ENCODE measurements at regions not wholly inside any gene's neighbourhood (a gene's known extent, or its start where the extent isn't known, plus 50 kb on each side); places are given as distances from the start of the nearest gene placed in this dataset.

DNA sequence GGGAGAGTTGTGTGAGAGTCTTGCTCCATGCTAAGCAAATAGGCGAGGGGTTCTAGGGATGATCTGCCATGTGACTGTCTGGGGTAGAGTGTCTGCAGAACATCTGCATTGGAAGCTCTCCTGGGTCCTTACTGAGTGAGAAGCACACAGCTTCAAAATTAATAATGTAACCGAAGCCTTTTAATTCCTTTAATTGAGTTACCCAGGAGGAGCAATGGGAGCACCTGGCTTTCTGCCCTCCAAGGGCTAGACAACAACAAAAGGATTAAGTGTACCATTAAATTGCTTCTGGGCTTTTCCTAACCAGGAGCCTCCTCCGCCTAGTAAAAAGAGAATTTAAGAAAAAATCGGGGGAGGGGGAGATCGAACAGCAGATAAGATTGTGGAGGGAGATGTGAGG is 102.0 kb upstream of the TBX20 start:
- ATAC-seq, result no peak
- TF ChIP-seq ZC3H10 (CRISPR knock-in tag; IDR thresholded peaks at IDR 0.05) (no peak), CSDC2 (CRISPR knock-in tag; IDR thresholded peaks at IDR 0.05) (no peak), OSR1 (CRISPR knock-in tag; IDR thresholded peaks at IDR 0.05) (no peak), ZNF8 (CRISPR knock-in tag; IDR thresholded peaks at IDR 0.05) (no peak), GLIS3 (CRISPR knock-in tag; IDR thresholded peaks at IDR 0.05) (no peak), SNAI2 (CRISPR knock-in tag; IDR thresholded peaks at IDR 0.05) (no peak), BACH2 (CRISPR knock-in tag; IDR thresholded peaks at IDR 0.05; ENCODE audit: borderline replicate concordance) (no peak), ESRRG (CRISPR knock-in tag; IDR thresholded peaks at IDR 0.05) (no peak), RARB (CRISPR knock-in tag; IDR thresholded peaks at IDR 0.05) (no peak), PATZ1 (CRISPR knock-in tag; IDR thresholded peaks at IDR 0.05; ENCODE audit: borderline replicate concordance) (no peak), ZFP30 (CRISPR knock-in tag; IDR thresholded peaks at IDR 0.05) (no peak), ISL1 (CRISPR knock-in tag; IDR thresholded peaks at IDR 0.05) (no peak), TOX (CRISPR knock-in tag; IDR thresholded peaks at IDR 0.05; ENCODE audit: borderline replicate concordance) (no peak), PPARA (CRISPR knock-in tag; IDR thresholded peaks at IDR 0.05; ENCODE audit: borderline replicate concordance) (no peak), ZNF565 (CRISPR knock-in tag; conservative IDR thresholded peaks at IDR 0.05; ENCODE audit: low read depth) (no peak)
- TF ChIP-seq, protein P1, sequence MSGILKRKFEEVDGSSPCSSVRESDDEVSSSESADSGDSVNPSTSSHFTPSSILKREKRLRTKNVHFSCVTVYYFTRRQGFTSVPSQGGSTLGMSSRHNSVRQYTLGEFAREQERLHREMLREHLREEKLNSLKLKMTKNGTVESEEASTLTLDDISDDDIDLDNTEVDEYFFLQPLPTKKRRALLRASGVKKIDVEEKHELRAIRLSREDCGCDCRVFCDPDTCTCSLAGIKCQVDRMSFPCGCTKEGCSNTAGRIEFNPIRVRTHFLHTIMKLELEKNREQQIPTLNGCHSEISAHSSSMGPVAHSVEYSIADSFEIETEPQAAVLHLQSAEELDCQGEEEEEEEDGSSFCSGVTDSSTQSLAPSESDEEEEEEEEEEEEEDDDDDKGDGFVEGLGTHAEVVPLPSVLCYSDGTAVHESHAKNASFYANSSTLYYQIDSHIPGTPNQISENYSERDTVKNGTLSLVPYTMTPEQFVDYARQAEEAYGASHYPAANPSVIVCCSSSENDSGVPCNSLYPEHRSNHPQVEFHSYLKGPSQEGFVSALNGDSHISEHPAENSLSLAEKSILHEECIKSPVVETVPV (CRISPR knock-in tag; IDR thresholded peaks at IDR 0.05), result no peak
- TF ChIP-seq, protein P2, sequence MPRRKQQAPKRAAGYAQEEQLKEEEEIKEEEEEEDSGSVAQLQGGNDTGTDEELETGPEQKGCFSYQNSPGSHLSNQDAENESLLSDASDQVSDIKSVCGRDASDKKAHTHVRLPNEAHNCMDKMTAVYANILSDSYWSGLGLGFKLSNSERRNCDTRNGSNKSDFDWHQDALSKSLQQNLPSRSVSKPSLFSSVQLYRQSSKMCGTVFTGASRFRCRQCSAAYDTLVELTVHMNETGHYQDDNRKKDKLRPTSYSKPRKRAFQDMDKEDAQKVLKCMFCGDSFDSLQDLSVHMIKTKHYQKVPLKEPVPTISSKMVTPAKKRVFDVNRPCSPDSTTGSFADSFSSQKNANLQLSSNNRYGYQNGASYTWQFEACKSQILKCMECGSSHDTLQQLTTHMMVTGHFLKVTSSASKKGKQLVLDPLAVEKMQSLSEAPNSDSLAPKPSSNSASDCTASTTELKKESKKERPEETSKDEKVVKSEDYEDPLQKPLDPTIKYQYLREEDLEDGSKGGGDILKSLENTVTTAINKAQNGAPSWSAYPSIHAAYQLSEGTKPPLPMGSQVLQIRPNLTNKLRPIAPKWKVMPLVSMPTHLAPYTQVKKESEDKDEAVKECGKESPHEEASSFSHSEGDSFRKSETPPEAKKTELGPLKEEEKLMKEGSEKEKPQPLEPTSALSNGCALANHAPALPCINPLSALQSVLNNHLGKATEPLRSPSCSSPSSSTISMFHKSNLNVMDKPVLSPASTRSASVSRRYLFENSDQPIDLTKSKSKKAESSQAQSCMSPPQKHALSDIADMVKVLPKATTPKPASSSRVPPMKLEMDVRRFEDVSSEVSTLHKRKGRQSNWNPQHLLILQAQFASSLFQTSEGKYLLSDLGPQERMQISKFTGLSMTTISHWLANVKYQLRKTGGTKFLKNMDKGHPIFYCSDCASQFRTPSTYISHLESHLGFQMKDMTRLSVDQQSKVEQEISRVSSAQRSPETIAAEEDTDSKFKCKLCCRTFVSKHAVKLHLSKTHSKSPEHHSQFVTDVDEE (CRISPR knock-in tag; IDR thresholded peaks at IDR 0.05), result no peak

- TF ChIP-seq, protein P2 (CRISPR knock-in tag; IDR thresholded peaks at IDR 0.05), result no peak
- no peak for TF ChIP-seq ZC3H10 (CRISPR knock-in tag; IDR thresholded peaks at IDR 0.05)
- TF ChIP-seq ZFP30 (CRISPR knock-in tag; IDR thresholded peaks at IDR 0.05), result no peak
- no peak for ATAC-seq
These were observed 101.3 kb upstream of the TBX20 start for GRCh38 chr7:35355199-35355598.

DNA sequence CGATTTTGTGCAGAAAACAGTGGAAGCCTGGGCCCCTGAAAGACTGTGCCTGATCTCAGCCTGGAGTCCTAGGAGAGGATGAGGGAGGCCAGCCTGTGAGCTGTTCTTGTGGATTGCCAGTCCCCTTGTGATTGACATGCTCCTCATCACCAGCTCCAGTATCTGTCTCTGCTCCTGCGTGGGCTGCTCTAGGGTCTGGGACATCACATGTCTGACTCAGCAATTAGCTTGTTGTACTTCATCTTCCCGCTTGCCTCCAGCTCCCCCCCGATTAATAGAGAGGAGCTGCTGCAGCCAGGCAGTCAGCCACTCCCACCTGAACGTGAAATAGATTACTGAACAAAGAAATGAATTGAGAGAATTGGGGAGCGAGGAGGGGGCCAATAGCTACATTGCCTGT is 99.6 kb upstream of the TBX20 start:
- no peak for ATAC-seq
- TF ChIP-seq BACH2 (CRISPR knock-in tag; IDR thresholded peaks at IDR 0.05; ENCODE audit: borderline replicate concordance), result no peak
- TF ChIP-seq, protein P1 (CRISPR knock-in tag; IDR thresholded peaks at IDR 0.05), result no peak
- TF ChIP-seq SNAI2 (CRISPR knock-in tag; IDR thresholded peaks at IDR 0.05), result no peak
- no peak for TF ChIP-seq PPARA (CRISPR knock-in tag; IDR thresholded peaks at IDR 0.05; ENCODE audit: borderline replicate concordance)
- TF ChIP-seq PATZ1 (CRISPR knock-in tag; IDR thresholded peaks at IDR 0.05; ENCODE audit: borderline replicate concordance), result no peak
- no peak for TF ChIP-seq ZC3H10 (CRISPR knock-in tag; IDR thresholded peaks at IDR 0.05)
- TF ChIP-seq OSR1 (CRISPR knock-in tag; IDR thresholded peaks at IDR 0.05), result no peak
- no peak for TF ChIP-seq ZFP30 (CRISPR knock-in tag; IDR thresholded peaks at IDR 0.05)
- TF ChIP-seq ZFP3 (CRISPR knock-in tag; IDR thresholded peaks at IDR 0.05), result no peak
- no peak for TF ChIP-seq ISL1 (CRISPR knock-in tag; IDR thresholded peaks at IDR 0.05)
- TF ChIP-seq CSDC2 (CRISPR knock-in tag; IDR thresholded peaks at IDR 0.05), result no peak
- TF ChIP-seq ARNTL (CRISPR knock-in tag; IDR thresholded peaks at IDR 0.05; ENCODE audit: borderline replicate concordance, low read depth), result no peak
- no peak for TF ChIP-seq GLIS3 (CRISPR knock-in tag; IDR thresholded peaks at IDR 0.05)
- TF ChIP-seq ZNF70 (CRISPR knock-in tag; IDR thresholded peaks at IDR 0.05), result no peak
- no peak for TF ChIP-seq RARB (CRISPR knock-in tag; IDR thresholded peaks at IDR 0.05)
- TF ChIP-seq, protein P3, sequence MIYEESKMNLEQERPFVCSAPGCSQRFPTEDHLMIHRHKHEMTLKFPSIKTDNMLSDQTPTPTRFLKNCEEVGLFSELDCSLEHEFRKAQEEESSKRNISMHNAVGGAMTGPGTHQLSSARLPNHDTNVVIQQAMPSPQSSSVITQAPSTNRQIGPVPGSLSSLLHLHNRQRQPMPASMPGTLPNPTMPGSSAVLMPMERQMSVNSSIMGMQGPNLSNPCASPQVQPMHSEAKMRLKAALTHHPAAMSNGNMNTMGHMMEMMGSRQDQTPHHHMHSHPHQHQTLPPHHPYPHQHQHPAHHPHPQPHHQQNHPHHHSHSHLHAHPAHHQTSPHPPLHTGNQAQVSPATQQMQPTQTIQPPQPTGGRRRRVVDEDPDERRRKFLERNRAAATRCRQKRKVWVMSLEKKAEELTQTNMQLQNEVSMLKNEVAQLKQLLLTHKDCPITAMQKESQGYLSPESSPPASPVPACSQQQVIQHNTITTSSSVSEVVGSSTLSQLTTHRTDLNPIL (CRISPR knock-in tag; IDR thresholded peaks at IDR 0.05; ENCODE audit: low read depth), result no peak
